Activated naive CD4-positive, alpha-beta T cell treated with anti-CD3 and anti-CD28 coated beads for 36 hours (primary cell): ENCODE measurements at regions not wholly inside any gene's neighbourhood (a gene's known extent, or its start where the extent isn't known, plus 50 kb on each side); places are given as distances from the start of the nearest gene placed in this dataset.
"Not testable (repeated sequence)": the region's sequence is repeated elsewhere in the genome, so short reads cannot be mapped to it uniquely, and the experiment has no call there.

Experiments used
- CTCF ChIA-PET: fragments of 350-600 bp; sonication (Branson Sonifier 250); formaldehyde crosslinking; loops from one replicate; lab custom pipeline; 2021; ENCODE audit warnings: antibody characterized with exemption; lab: Charles Lee
- DNase-seq: peaks from one replicate; pipeline ENCODE4 v3.0.0-alpha.2; 2020
- H3K27ac Mint-ChIP-seq: one replicate; pipeline ENCODE4 v1.8.0; 2021; ENCODE audit warnings: mild to moderate bottlenecking, mixed read lengths
- H3K27me3 Mint-ChIP-seq: one replicate; pipeline ENCODE4 v1.8.0; 2021; ENCODE audit warnings: low read depth, mixed read lengths
- H3K36me3 Mint-ChIP-seq: one replicate; pipeline ENCODE4 v1.8.0; 2021; ENCODE audit warnings: low read depth, mixed read lengths
- H3K4me1 Mint-ChIP-seq: one replicate; pipeline ENCODE4 v1.8.0; 2021; ENCODE audit warnings: low read depth, mixed read lengths
- H3K4me3 Mint-ChIP-seq: one replicate; pipeline ENCODE4 v1.8.0; 2021; ENCODE audit warnings: mild to moderate bottlenecking, moderate library complexity, mixed read lengths
- H3K9me3 Mint-ChIP-seq: one replicate; pipeline ENCODE4 v1.8.0; 2021; ENCODE audit warnings: mixed read lengths
- intact Hi-C: fragments of 100-400 bp; cut with micrococcal nuclease; formaldehyde crosslinking; loops from one replicate; pipeline ENCODE4 v1.15.1; 2023

DNA sequence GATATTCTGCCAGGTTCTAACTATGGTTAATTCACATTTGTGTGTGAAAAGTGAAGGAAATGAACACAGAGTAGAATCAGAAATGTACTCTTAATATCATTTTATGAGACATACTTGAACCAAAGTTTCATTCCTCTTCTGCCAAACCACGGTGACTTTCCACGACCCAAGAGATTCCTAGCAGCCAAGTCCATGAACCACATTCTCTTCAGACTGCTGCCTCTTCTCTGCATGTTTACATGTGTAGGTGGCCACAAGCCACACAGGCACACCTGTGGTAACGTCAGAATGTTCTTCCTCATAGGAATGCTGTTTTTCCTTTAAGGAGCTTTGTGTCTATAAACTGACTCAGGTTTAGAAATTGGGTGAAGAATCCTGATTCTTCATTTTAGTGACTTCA lies 1411.2 kb downstream of the RAPGEF2 start:
- no peak overlapping the region for H3K27ac Mint-ChIP-seq
- no peaks in the 10 kb centered on the region for H3K9me3 Mint-ChIP-seq
- no peaks in the 10 kb centered on the region for H3K27me3 Mint-ChIP-seq
- H3K4me1 Mint-ChIP-seq: no peaks in the 10 kb centered on the region
- intact Hi-C loops: no loop called here
- DNase-seq: no peak
- no peak overlapping the region for H3K4me3 Mint-ChIP-seq
- CTCF ChIA-PET: no interaction called here
- H3K36me3 Mint-ChIP-seq: no peaks in the 10 kb centered on the region

DNA sequence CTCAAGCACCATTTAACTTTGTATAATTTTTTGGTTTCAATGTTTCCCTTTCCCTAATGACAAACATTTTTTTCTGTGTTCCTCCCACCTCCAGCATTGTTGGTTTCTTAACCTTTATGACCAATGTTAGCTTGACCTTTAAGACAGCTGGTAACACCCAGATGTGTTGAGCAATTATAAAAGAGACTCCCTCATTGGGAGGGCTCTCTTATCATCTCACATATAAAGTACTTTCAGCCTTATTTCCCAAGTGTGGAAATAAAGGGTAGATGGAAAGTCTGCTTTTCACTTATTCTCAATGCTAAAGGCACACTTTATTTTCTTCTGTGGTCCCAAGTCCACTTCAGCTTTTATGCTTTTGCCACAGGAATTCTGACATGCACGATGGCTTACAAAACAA lies 1420.4 kb downstream of the RAPGEF2 start:
- H3K36me3 Mint-ChIP-seq: no peaks in the 10 kb centered on the region
- CTCF ChIA-PET: no interaction called here

DNA sequence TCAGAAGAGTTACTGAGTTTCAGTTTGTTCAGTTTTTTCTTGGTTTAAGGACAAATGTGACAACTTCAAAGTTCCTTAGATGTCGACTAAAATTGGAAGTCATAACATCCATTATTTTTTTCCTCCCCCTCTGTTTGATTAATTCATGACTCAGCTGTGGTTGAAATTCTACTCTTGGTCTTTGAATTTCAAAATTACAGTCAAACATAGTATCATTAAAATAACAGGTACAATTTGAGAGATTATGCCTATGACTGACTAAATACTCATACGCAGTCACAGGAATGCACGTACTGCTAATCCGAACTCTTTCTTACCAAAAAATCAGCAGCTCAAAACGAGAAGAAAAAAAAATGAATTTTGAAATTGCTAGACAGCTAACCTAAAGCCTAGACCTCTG lies 1434.8 kb downstream of the RAPGEF2 start:
- H3K27ac Mint-ChIP-seq: no peak overlapping the region
- no peaks in the 10 kb centered on the region for H3K4me1 Mint-ChIP-seq
- H3K9me3 Mint-ChIP-seq: peaks cover 1% of the 10 kb centered on the region
- DNase-seq: no peak
- H3K36me3 Mint-ChIP-seq: no peaks in the 10 kb centered on the region
- CTCF ChIA-PET: no interaction called here
- intact Hi-C loops: no loop called here
- H3K4me3 Mint-ChIP-seq: no peak overlapping the region
- H3K27me3 Mint-ChIP-seq: no peaks in the 10 kb centered on the region

More for the DNA sequence above, 1420.4 kb downstream of the RAPGEF2 start:
- Mint-ChIP-seq H3K4me1 (no peaks in the 10 kb centered on the region), H3K27me3 (no peaks in the 10 kb centered on the region), H3K9me3 (peaks cover 2% of the 10 kb centered on the region), H3K27ac (no peak overlapping the region), H3K4me3 (no peak overlapping the region)
- intact Hi-C loops: no loop called here
- no peak for DNase-seq

DNA sequence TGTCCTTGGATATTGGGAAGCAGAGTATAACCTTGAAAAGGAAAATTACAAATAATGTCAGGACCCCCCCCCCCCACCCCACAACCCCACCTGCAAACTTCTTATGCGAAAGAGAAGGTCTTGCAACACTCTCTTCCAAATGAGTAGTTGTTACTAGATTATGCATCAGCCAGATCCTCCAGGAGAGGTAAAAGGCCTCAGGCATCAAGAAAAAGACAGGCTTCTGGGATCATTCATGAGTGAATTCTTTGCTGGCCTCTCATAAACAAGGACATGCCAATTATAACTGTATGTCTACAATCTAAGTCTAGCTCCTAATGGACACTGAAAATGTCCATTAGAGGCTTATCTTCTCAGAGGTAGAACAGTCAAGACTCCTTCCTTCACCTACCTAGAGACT lies 1443.3 kb downstream of the RAPGEF2 start:
- Mint-ChIP-seq H3K27ac (no peak overlapping the region), H3K27me3 (no peaks in the 10 kb centered on the region), H3K4me1 (no peaks in the 10 kb centered on the region), H3K36me3 (no peaks in the 10 kb centered on the region), H3K9me3 (peaks cover 18% of the 10 kb centered on the region), H3K4me3 (no peak overlapping the region)
- CTCF ChIA-PET: no interaction called here
- DNase-seq: no peak
- intact Hi-C loops: no loop called here

DNA sequence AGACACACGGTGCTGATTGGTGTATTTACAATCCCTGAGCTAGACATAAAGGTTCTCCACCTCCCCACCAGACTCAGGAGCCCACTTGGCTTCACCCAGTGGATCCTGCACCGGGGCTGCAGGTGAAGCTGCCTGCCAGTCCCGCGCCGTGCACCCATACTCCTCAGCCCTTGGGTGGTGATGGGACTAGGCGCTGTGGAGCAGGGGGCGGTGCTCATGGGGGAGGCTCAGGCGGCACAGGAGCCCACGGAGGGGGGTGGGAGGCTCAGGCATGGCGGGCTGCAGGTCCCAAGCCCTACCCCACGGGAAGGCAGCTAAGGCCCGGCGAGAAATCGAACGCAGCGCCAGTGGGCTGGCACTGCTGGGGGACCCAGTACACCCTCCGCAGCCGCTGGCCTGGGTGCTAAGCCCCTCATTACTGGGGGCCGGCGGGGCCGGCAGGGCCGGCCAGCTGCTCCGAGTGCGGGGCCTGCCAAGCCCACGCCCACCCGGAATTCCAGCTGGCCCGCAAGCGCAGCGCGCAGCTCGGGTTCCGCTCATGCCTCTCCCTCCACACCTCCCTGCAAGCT lies 1447.2 kb downstream of the RAPGEF2 start:
- H3K4me3 Mint-ChIP-seq, H3K4me1 Mint-ChIP-seq, CTCF ChIA-PET, H3K27me3 Mint-ChIP-seq, intact Hi-C loops, H3K27ac Mint-ChIP-seq, H3K36me3 Mint-ChIP-seq, DNase-seq: not testable (repeated sequence)
- H3K9me3 Mint-ChIP-seq: peaks cover 15% of the 10 kb centered on the region

DNA sequence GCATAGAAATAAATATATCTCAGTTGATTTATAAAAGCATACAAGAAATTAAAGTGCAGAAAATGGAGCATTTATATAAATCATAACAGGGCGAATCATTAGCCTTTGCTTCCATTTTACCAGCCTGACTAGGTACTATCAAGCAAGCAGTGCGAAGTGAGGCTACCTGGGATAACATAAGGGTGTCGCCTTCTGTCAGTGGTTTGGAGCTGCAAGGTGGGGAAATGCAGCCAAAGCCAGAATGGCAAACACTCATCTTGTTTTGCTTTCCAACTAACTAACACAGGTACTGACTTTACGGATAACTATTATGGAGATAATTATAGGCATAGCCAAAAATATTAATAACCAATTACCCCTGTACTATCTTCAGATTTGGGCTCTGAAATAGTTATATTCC lies 1459.8 kb downstream of the RAPGEF2 start:
- CTCF ChIA-PET: no interaction called here
- Mint-ChIP-seq H3K36me3 (no peaks in the 10 kb centered on the region), H3K9me3 (no peaks in the 10 kb centered on the region), H3K27ac (no peak overlapping the region), H3K4me3 (no peak overlapping the region), H3K4me1 (no peaks in the 10 kb centered on the region), H3K27me3 (no peaks in the 10 kb centered on the region)
- intact Hi-C loops: no loop called here
- no peak for DNase-seq

DNA sequence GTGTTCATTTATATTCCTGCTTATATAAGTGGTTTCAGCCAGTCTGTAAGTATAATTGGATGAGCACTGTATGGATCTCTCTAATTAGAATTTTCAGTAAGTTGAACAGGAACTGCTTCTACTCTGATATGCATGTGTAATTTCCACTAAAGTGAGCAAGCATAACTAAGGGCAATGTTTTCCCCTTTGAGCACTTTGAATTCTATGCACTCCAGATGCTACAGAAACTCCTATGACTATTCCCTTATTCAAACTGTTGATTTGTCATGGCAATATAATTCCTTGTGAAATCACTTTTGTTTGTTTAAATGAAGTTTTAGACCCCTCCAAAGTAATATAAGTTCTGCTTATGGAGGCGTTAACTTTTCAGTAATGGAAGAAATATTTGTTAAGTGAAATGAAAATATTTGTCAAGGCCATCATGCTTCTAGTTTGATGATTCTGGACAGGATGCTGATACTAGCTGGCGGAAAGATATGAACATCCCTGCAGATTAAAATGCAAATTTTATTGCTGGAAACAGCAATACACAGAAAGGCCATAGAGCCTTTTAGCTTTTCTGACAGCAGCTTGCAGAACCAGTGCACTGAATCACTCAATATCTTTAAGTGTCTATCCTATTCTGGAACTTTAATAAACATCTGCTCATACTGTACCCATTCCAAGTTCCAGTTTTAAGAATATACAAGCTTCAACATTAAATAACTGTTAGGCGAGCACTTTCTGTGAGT lies 1460.8 kb downstream of the RAPGEF2 start:
- Mint-ChIP-seq H3K36me3 (no peaks in the 10 kb centered on the region), H3K27ac (no peak overlapping the region), H3K27me3 (no peaks in the 10 kb centered on the region), H3K9me3 (no peaks in the 10 kb centered on the region), H3K4me1 (no peaks in the 10 kb centered on the region), H3K4me3 (no peak overlapping the region)
- intact Hi-C loops: no loop called here
- DNase-seq: no peak
- CTCF ChIA-PET: no interaction called here

DNA sequence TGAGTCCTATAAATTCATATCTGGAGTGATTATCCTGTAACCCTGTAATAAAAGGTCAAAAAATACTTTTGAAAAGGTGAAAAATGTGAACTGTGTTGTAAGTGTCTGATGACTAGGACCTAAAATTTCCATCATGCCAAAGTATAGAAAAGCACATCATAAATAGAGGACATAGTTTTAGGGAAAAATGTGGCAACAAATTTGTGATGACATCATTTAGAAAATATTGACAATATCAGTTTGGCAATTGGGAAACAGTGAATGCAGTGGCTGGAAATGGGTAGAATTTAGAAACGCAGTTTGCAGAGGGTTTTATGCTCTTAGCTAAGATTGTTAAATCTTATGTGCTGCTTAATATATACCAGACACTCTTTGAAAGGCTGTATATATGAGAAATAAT lies 1464.8 kb downstream of the RAPGEF2 start:
- H3K36me3 Mint-ChIP-seq: no peaks in the 10 kb centered on the region
- H3K27me3 Mint-ChIP-seq: no peaks in the 10 kb centered on the region

DNA sequence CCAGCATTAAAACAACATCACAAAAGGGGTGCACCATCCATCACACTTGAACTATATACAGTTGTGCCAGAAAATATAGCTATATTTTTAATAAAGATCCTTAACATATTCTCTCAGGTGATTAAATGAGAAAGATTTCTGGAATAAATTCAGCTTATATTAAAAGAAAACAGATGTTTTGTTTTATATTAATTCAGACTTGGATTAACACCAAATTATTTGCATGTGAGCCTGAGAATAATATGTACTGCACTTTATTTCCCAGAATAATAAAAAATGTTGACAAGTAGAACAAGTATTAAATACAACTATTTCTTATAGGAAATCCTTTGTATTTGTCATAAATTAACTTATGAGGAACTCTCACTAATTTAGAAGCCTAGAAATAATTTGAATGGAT lies 1467.4 kb downstream of the RAPGEF2 start:
- H3K9me3 Mint-ChIP-seq: no peaks in the 10 kb centered on the region
- no peak overlapping the region for H3K4me3 Mint-ChIP-seq
- intact Hi-C loops: no loop called here
- no peak for DNase-seq
- H3K27ac Mint-ChIP-seq: no peak overlapping the region
- H3K36me3 Mint-ChIP-seq: no peaks in the 10 kb centered on the region
- H3K4me1 Mint-ChIP-seq: no peaks in the 10 kb centered on the region
- H3K27me3 Mint-ChIP-seq: no peaks in the 10 kb centered on the region
- CTCF ChIA-PET: no interaction called here

More for the DNA sequence above, 1464.8 kb downstream of the RAPGEF2 start:
- Mint-ChIP-seq H3K4me3 (no peak overlapping the region), H3K4me1 (no peaks in the 10 kb centered on the region), H3K9me3 (no peaks in the 10 kb centered on the region), H3K27ac (no peak overlapping the region)
- DNase-seq: no peak
- CTCF ChIA-PET: no interaction called here
- intact Hi-C loops: no loop called here

DNA sequence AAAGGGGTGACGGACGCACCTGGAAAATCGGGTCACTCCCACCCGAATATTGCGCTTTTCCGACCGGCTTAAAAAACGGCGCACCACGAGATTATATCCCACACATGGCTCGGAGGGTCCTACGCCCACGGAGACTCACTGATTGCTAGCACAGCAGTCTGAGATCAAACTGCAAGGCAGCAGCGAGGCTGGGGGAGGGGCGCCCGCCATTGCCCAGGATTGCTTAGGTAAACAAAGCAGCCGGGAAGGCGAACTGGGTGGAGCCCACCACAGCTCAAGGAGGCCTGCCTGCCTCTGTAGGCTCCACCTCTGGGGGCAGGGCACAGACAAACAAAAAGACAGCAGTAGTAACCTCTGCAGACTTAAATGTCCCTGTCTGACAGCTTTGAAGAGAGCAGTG lies 1471.4 kb downstream of the RAPGEF2 start:
- H3K36me3 Mint-ChIP-seq, H3K4me3 Mint-ChIP-seq, H3K4me1 Mint-ChIP-seq, H3K27me3 Mint-ChIP-seq, H3K27ac Mint-ChIP-seq, CTCF ChIA-PET, H3K9me3 Mint-ChIP-seq, DNase-seq, intact Hi-C loops: not testable (repeated sequence)

DNA sequence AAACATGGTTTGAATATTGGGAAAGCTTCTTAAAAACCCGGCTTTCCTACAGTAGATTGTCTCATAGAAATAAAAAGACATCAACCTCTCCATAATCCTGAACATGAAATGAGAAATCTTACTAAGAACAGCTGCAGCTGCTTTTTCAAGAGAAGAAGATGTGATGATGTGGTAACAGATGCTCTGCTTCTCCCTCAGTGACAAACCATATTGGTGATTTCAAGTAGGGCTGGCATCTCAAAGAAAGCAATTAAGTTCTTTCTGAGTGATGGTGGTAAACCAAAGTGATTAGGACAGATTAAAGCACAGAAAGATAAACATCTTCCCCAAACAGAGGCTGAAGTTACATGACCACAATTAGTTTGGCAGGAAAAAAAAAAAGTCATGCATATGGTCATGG lies 1477.7 kb downstream of the RAPGEF2 start:
- H3K9me3 Mint-ChIP-seq: peaks cover 5% of the 10 kb centered on the region
- no peaks in the 10 kb centered on the region for H3K27me3 Mint-ChIP-seq
- H3K36me3 Mint-ChIP-seq: no peaks in the 10 kb centered on the region
- DNase-seq: no peak
- CTCF ChIA-PET: no interaction called here
- H3K4me3 Mint-ChIP-seq: no peak overlapping the region
- no peaks in the 10 kb centered on the region for H3K4me1 Mint-ChIP-seq
- intact Hi-C loops: no loop called here
- no peak overlapping the region for H3K27ac Mint-ChIP-seq

DNA sequence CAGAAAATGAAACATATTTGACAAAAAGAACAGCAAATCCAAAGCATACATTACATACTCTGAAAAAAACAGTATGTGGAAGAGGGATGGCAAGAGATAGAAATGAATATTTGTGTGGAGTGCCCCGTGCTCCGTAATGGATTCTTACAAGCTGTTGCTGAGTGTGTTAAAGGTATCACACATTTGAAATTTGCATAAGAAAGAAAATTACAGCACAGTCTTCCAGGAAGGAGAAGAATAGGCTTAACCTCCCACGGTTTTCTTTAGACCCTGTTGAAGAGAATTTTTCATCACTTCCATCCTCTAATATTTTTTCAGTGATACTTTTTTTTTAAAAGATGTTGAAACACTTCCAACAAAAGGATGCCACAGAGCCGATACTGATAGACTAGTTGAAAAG lies 1489.4 kb downstream of the RAPGEF2 start:
- Mint-ChIP-seq H3K27me3 (no peaks in the 10 kb centered on the region), H3K27ac (no peak overlapping the region), H3K9me3 (peaks cover 8% of the 10 kb centered on the region), H3K4me3 (no peak overlapping the region), H3K4me1 (no peaks in the 10 kb centered on the region), H3K36me3 (no peaks in the 10 kb centered on the region)
- intact Hi-C loops: no loop called here
- no peak for DNase-seq
- CTCF ChIA-PET: no interaction called here

DNA sequence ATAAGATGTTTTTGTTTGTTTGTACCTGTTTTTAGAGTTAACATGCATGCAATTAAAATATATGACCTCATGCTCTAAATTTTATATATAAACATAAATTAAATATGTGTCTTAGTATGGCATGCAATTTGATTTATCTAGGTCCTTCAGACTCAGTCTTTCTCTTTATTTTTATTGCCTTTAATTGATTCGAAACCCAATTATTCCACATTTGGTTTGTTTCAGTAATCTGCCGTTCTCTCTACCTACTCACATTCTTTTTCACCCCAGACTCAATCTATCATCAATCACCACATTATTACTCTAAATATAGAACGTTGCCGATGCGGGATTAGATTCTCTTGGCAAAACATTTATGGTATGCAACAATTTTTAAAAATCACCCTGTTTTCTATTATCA lies 1492.8 kb downstream of the RAPGEF2 start:
- CTCF ChIA-PET: no interaction called here
- intact Hi-C loops: no loop called here
- Mint-ChIP-seq H3K36me3 (no peaks in the 10 kb centered on the region), H3K27ac (no peak overlapping the region), H3K4me3 (no peak overlapping the region), H3K4me1 (no peaks in the 10 kb centered on the region), H3K27me3 (no peaks in the 10 kb centered on the region), H3K9me3 (peaks cover 4% of the 10 kb centered on the region)
- DNase-seq: no peak
